ENCODE measurements at regions not wholly inside any gene's neighbourhood (a gene's known extent, or its start where the extent isn't known, plus 50 kb on each side); places are given as distances from the start of the nearest gene placed in this dataset.

DNA sequence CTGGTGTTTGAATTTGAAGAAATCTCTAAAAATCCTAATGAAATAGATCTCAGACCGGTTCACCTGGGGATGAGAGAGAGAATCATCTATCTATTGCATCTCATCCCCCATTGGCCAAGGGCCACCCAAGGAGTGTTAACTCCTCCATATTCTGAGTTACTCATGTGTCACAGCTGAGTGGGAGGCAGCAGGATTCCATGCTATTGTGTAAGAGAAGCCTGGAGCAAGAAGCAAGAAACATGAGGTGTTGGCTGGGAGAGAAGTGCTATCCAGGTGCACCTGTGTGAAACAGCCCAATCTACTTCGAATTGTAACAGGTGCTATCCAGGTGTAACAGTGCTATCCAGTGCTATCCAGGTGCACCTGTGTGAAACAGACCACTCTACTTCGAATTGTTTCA, 150.3 kb upstream of the MAOA start:
- no peak for DNase-seq (ENCODE audit: low read depth in 2 of 2)

- no peak for DNase-seq (ENCODE audit: low read depth in 2 of 2)
These were observed 147.4 kb upstream of the MAOA start for GRCh38 chrX:43508694-43509093.

- DNase-seq (ENCODE audit: low read depth in 2 of 2), result no peak
These were observed 145.9 kb upstream of the MAOA start for GRCh38 chrX:43510209-43510608.

DNA sequence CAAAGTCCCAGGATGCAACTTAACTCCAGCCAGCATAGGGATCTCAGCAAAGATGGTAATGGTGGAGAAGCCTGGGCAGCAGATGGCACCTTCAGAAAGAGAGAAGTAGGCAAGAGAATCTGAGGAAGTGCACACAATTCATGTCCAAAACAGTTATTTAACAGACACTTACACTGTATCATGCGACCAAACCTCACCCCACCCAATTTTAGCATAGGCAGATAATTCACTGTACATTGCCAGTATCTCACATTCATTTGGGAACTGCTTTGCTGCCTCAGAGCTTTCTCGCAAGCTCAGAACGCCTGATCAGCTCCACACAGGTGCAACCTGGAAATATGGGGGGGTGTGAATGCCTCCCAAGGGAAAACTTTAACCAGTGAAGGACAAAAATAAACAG, 143.0 kb upstream of the MAOA start:
- DNase-seq (ENCODE audit: low read depth in 2 of 2), result no peak

DNA sequence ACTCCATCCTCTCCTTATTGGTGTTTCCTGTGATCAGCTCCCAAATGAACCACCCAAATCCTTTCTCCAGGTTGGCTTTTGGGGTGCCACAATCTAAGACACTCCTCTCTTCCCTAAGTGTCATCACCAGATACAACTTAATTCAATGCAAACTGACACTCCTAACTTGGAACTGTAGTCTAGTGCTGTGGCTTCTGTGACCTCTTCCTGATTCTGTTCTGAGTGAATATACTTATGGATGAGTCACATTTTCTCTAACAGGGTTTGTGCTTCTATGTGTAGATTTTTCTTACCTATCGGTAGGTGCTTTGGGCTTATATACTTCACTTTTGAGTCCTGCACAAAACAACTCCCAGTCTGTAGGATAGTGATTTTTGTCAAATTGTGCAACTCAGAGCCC, 141.3 kb upstream of the MAOA start:
- DNase-seq (ENCODE audit: low read depth in 2 of 2), result no peak

- no peak for DNase-seq (ENCODE audit: low read depth in 2 of 2)
These were observed 133.5 kb upstream of the MAOA start for GRCh38 chrX:43522582-43522981.

DNA sequence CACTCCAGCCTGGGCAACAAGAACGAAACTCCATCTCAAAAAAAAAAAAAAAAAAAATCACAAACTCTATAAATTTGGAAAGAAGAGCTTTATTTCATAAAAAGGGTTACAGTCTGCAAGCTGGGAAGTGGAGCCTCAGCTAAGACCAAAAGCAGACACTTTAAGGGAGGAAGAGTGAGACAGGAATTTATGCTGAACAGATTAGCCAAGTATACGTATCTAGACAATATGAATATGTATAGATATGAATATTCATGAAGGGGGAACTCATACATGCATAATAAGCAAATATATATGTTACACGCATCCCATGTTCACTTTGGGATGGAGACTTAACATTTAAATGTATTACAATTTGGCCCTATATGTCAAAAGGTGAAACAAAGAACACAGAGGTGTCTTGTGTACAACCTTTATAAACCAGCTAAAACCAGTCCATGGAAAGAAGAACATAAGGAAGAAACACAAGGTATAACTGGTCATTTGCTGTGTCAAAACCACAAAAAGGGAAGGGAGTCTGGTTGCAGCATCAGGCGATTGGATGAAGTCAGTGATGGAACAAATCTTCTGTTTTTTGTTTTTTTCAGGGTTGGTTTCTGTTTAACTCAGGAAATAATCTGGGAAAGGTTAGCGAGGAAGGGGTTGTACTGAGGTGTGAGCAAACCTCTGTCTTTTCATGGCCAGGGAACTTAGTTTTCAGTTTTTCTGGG, 130.0 kb upstream of the MAOA start:
- DNase-seq (ENCODE audit: low read depth in 2 of 2), result no peak

DNA sequence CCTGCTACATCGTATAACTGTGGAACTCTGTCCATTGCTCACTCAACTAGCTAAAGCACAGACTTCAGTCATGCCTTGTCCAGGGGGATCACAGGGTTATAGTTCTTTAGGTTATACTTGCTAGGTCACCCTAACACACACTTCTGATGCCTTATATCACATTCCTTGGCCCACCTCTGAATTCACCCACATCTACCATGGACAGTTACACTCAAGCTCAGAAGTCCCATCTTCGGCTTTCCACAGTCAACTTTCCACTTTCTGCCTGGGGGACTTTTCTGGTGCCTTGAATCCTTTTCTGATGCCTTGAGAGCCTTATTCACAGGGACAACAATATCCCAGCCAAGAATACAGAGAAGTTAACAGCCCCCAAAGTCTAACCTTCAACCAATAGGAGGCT, 129.2 kb upstream of the MAOA start:
- DNase-seq (ENCODE audit: low read depth in 2 of 2), result no peak

DNA sequence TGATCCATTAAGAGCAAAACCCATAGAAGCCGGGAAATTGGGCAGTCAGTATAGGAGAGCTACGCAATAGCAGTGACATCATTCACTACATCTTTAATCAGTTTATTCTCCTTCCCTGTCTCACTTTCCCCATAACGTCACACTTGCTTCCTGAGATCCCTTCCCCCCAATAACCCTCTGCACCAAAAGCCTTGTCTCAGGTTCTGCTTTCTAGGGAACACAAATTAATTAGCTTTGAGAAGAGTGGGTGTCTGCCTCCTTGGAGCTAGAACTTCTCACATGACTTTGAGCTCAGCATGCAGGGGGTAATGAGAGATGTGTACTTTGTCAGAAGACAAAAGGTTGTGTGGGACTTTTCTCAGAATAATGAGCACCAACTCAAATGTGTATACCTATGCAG, 128.3 kb upstream of the MAOA start:
- no peak for DNase-seq (ENCODE audit: low read depth in 2 of 2)

- DNase-seq (ENCODE audit: low read depth in 2 of 2), result no peak
These were observed 125.3 kb upstream of the MAOA start for GRCh38 chrX:43530837-43531236.

- no peak for DNase-seq (ENCODE audit: low read depth in 2 of 2)
These were observed 115.8 kb upstream of the MAOA start for GRCh38 chrX:43540318-43540717.

GRCh38 chrX:43551590-43551989, 104.5 kb upstream of the MAOA start:
- no peak for DNase-seq (ENCODE audit: low read depth in 2 of 2)

DNA sequence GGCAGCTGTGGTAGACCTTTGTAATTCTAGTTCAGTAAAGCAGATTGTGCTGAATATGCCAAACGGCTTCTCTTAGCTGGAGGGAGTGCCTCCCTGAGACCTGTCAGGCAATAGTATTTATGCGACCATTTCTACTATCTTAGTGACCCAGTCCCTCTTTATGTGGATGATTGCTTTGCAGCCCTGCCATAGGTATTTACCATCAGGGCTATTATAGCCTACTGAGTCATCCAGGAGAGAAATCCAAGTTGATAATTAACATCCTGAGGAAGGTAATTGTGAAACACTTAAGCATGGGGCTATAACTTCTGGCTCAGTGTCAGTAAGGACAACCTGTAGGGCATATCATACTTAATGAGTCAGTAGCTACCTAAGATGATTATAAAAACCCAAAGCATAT, 103.9 kb upstream of the MAOA start:
- DNase-seq (ENCODE audit: low read depth in 2 of 2), result no peak

- no peak for DNase-seq (ENCODE audit: low read depth in 2 of 2)
These were observed 103.4 kb upstream of the MAOA start for GRCh38 chrX:43552703-43553102.

DNA sequence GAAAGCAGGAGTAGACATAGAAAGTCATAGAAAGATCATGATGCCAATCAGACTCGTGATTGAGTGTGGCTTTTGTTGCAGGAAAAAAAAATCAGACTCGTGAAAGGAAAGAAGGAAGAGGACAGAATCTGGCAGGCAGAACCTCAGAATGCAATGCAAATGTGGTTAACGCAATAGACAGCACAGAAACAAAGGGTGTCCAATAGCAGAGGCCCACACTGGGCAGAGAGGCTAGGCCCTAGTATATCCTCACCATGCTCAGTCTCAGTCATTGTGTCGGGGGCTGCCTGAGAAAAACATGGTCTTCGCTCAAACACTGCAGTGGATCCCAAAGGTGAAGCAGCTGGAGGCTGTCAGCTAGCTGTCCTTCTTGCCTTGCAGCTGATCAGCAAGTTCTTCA, 102.8 kb upstream of the MAOA start:
- DNase-seq (ENCODE audit: low read depth in 2 of 2), result no peak

- DNase-seq (ENCODE audit: low read depth in 2 of 2), result no peak
These were observed 99.9 kb upstream of the MAOA start for GRCh38 chrX:43556207-43556606.

GRCh38 chrX:43557792-43558191, 98.3 kb upstream of the MAOA start:
- DNase-seq (ENCODE audit: low read depth in 2 of 2), result no peak

DNA sequence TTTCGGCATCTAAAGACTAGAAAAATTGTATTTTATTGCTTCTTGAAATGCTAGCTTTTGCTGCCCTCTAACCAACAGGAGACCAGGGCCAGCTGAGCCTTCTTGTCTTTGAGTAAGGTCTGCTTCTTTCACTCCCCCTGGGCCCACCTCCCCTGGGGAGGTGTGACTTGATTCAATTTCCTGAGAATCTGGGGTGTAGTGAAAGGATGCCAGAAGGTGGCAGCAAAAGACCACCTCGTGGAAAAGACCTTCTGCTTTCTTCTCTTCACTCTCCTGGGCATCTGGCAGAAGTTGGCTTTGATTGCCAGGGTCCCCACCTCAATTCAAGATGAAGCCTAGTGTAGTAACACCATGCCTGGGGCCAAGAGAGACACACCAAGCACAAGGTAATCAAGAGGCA, 96.5 kb upstream of the MAOA start:
- DNase-seq (ENCODE audit: low read depth in 2 of 2), result no peak

DNA sequence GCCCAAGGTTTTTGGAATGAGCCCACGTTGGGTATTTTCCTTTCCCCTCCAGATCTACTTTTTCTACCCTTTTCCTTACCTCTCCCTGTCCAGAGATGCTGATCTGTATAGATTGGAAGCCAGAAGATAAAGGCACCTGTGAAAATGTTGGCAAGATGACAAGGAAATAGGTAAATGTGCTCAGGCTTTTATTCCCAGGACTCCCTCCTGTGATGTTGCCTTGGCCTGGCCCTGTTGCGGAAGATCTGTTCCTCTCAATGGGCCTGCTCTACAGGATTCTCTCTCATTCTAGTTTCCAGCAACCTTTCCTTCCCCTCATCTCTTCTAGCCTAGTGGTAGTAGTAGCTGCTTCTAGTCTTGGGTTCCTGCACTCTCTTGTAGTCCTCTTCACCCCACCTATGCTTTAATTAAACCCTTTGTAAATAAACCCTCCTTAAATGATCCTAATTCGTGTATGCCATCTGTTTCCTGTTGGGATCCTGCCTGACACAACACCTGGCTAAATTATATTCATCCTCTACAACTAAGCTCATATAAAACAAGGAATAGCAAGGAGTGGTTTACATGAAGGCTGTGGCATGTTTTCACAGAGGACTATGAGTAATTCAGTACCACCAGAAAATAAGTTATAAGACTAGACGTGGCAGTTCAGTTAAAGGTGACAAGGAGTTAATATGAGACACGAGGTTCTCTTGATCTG, 95.7 kb upstream of the MAOA start:
- DNase-seq (ENCODE audit: low read depth in 2 of 2), result no peak

DNA sequence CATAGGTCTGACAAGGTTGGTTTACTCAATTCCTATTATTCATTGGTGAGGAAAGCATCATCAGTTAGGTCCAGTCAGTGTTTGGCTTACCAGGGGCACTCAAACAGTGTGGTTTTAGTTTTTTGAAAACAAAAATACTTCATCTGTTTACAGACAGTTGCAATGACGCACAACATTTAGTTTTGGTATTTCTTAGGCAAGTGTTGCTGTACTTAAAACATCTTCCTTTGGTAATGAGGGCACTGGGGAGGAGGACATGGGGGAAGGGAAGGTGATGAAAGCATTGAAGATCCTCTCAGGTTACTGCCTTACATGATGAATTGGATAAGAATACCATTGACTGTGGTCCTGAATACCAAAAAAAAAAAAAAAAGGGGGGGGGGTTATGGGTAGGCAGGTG, 93.7 kb upstream of the MAOA start:
- no peak for DNase-seq (ENCODE audit: low read depth in 2 of 2)

GRCh38 chrX:43564953-43565352, 91.1 kb upstream of the MAOA start:
- no peak for DNase-seq (ENCODE audit: low read depth in 2 of 2)

GRCh38 chrX:43566170-43566569, 89.9 kb upstream of the MAOA start:
- no peak for DNase-seq (ENCODE audit: low read depth in 2 of 2)

DNA sequence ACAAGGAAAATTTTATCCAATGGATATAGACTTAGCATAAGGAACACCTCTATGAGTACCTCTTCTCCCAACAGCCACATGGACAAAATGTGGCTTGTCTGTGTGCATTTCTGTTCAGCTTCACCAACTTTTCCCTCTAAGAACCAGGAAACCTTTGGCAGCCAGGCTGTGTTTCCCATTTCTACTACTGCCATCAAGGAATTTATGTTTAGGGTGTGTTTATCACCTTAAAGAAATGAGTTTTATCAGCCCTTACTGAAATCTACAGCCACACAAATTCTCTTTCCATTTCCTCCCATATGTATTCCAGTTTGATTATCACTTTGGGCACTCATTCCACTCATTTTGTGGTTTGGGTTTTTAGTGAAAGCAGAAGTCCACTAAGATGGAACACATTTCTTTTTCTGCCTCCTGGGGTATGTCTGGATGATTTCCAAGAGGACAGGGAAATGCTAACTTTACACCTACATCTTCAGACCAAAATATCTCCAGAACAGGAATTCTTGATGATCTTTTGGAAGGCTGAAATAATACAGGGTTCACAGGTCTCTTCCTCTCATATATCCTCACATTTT, 82.6 kb upstream of the MAOA start:
- no peak for DNase-seq (ENCODE audit: low read depth in 2 of 2)
